ENCODE measurements at regions not wholly inside any gene's neighbourhood (a gene's known extent, or its start where the extent isn't known, plus 50 kb on each side); places are given as distances from the start of the nearest gene placed in this dataset.

DNA sequence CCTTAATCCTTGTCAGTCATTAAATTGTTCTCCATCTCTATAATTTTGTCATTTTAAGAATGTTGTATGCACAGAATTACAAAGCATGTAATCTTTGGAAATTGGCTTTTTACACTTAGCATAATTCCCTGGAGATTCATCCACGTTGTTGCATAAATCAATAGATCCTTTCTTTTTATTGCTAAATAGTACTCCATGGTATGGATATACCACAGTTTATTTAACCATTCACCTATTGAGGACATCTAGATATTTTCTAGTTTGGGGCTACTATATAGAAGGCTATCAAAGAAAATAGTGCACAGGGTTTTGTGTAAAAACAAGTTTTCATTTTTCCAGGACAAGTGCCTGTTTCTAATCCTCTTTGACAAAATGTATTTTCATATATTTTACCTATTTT lies 523.6 kb upstream of the KLF12 start:
- TF ChIP-seq, protein P1, sequence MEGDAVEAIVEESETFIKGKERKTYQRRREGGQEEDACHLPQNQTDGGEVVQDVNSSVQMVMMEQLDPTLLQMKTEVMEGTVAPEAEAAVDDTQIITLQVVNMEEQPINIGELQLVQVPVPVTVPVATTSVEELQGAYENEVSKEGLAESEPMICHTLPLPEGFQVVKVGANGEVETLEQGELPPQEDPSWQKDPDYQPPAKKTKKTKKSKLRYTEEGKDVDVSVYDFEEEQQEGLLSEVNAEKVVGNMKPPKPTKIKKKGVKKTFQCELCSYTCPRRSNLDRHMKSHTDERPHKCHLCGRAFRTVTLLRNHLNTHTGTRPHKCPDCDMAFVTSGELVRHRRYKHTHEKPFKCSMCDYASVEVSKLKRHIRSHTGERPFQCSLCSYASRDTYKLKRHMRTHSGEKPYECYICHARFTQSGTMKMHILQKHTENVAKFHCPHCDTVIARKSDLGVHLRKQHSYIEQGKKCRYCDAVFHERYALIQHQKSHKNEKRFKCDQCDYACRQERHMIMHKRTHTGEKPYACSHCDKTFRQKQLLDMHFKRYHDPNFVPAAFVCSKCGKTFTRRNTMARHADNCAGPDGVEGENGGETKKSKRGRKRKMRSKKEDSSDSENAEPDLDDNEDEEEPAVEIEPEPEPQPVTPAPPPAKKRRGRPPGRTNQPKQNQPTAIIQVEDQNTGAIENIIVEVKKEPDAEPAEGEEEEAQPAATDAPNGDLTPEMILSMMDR (optimal IDR thresholded peaks at IDR 0.05 in 1 of 3, IDR thresholded peaks at IDR 0.05 in 1 of 3, conservative IDR thresholded peaks at IDR 0.05 in 1 of 3; ENCODE audit: extremely low read depth in 1 of 3, insufficient read depth in 2 of 3, low read length in 3 of 3), result no peak
- no peak for TF ChIP-seq EZH2 (IDR thresholded peaks at IDR 0.05; ENCODE audit: low read length)
